ENCODE measurements at regions not wholly inside any gene's neighbourhood (a gene's known extent, or its start where the extent isn't known, plus 50 kb on each side); places are given as distances from the start of the nearest gene placed in this dataset.
"Not testable (repeated sequence)": the region's sequence is repeated elsewhere in the genome, so short reads cannot be mapped to it uniquely, and the experiment has no call there.

DNA sequence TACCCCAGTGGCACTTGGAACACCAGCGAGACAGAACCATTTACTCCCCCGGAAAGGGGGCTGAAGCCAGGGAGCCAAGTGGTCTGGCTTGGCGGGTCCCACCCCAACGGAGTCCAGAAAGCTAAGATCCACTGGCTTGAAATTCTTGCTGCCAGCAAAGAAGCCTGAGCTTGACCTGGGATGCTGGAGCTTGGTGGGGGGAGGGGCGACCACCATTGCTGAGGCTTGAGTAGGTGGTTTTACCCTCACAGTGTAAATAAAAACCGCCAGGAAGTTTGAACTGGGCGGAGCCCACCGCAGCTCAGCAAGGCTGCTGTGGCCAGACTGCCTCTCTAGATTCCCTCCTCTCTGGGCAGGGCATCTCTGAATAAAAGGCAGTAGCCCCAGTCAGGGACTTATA is 62.8 kb downstream of the RPS24 start:
- DNase-seq, result not testable (repeated sequence)

DNA sequence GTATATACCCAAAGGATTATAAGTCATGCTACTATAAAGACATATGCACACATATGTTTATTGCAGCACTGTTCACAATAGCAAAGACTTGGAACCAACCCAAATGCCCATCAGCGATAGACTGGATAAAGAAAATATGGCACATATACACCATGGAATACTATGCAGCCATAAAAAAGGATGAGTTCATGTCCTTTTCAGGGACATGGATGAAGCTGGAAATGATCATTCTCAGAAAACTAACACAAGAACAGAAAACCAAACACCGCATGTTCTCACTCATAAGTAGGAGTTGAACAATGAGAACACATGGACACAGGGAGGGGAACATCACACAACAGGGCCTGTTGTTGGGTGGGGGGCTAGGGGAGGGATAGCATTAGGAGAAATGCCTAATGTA is 68.9 kb downstream of the RPS24 start:
- DNase-seq, result not testable (repeated sequence)

DNA sequence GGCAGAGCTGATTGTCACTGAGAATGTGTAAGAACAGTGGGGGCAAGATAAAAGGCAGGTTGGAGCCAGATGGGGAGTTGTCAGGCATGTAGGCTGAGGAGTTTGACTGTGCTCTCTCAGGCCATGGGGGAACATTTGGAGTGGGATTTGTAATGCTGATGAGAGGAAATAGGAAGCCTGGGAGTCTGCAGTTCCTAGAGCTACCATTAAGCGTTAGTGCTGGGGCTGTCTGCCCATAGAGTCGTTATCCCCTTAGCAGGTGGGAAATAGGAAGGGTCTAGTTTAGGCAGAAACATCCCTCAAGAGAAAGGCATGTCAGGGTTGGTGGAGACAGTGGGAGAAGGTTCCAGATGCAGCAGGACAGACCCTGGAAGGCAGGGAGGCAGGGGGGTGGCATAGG is 75.5 kb downstream of the RPS24 start:
- DNase-seq, result peak; percentile 6

DNA sequence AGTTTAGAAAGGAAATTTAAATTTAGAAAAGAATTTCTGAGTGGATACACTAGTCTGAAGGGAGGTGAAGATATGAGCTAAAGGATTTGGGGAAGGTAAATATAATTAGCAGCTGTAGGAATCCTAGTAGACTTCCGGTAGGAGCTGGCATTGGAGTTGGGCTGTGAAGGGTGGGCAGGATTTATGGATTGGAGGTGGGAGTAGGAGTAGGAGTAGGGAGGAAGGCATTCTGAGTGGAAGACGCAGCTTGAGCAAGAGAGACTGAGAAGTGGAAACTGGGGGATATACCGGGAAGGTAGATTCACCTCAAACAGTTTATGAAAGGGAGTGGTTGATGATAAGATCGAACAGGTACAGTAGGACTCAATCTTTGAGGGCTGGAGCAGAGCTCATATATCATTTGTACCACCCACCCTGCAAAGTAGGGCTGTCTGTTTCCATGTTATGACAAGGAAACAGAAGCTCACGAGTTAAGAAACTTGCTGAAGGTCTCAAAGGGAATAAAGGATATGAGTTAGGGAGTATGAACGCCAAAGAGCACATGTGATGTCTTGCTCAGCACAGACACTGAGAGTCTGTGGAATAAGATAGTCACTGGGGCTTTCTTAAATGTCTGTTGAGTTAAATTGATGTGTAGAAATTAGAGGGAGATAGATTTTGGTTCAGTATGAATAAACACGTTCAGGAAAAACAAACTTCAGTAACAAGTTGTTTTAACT is 81.6 kb downstream of the RPS24 start:
- DNase-seq, result no peak

DNA sequence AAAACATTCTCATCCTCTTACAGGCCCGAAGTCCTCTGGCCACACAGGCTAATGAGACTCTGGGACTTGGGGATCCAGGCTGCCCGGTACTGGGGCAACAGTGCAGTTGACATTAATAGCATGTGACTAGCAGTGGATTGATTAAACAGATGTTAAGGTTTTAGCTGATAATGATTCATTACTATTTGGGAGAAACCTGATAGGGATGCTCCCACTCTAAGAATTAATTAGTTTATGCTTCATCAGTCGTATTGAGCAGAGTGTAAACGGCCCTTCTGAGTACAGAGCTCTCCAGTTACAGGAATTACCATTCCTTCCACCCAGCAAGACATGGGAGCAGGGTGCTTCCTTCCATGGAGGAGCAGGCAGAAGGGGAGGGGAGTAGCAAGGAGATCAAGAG is 82.7 kb downstream of the RPS24 start:
- peak; percentile 58 for DNase-seq

DNA sequence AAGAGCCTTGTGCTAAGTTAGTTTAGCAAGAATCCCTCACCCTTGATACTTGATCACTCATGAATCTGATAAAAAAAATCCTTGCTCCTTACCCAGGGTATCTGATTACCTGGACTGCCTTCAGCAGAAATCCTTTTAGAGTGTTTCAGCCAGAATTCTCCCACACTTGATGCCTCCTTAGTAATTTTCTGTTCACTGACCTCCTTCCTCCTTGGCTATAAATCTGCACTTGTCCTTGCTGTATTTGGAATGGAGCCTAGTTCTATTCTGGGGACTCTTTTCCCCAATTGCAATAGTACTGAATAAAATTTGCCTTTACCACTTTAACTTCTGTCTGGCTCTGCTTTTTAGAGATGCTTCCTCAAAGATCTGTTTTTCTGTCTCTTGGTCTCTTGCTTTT is 84.9 kb downstream of the RPS24 start:
- no peak for DNase-seq

DNA sequence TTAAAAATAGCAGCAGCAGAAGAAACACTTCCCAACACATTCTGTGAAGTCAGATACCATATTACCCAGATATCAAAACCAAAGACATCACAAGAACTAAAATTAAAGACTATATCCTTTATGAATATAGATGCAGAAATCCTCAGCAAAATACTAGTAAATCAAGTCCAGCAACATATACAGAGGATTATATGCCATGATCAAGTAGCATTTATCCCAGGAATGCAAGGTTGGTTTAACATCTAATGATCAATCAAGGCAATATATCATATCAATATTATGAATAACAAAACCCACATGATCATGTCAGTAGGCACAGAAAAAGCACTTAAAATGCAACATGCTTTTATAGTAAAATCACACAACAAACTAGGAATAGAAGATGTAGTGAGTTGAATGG is 88.1 kb downstream of the RPS24 start:
- DNase-seq, result no peak

DNA sequence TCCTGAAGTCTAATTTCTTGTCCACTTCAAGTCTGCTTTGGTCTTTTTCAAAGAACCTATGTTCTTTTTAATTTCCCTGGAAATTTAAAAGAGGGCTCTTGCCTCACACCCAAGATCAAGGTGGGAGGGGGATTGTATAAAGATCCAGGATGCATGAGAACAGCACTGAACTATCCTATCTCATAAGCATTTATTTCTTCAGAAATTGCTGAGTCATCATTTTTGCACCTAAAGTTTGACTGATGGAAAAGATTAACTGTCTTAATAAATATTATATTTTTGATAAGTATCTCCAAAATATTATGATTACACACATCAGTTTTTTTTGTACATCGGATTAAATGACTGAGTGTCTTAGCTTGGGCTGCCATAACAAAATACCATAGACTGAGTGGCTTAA is 90.5 kb downstream of the RPS24 start:
- no peak for DNase-seq

DNA sequence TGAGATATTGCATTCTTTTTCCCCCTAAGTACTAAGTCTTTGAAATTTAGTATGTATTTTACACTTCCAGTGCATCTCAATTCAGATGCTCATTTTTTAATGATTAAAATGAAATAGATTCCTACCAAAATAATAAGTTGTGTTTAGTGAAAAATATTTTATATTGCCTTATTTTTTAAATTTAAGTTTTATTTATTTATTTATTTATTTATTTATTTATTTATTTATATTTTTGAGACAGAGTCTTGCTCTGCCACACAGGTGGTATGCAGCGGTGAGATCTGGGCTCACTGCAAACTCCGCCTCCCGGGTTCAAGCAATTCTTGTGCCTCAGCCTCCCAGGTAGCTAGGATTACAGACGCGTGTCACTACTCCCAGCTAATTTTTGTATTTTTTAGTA is 95.5 kb downstream of the RPS24 start:
- no peak for DNase-seq

DNA sequence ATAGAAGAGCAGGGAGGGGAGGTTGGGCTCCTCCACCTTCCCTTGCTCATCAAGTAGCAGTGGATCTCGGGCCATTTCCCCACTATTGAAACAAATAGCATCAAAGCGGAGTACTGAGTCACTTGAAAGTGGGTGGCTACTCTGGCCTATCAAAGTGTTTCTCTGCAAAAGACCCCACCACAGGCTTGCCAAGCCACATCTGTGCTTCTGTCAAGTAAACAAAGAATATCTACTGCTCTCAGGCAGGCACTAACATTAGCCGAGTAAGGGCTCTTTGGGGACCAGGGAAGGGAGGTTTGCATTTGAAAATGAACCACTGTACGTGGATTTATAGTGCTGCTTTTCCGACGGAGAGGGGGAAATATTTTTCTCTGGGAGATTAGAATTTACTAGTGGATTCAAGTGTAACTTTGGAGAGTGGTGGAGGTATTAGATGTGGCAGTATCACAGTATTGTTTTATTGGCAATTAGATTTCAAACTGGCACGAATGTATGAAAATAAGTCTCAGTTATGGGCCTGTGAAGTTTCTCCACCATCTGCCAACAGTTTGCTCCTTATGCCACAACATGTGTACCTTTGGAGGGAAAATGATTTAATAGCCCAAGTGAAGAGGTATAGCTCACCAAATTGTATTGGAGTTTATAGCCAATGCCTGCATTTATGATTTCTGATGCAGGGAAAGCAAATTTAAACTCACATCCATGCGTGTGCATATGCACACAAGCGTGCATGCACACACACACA is 97.5 kb downstream of the RPS24 start:
- DNase-seq, result peak; percentile 52

DNA sequence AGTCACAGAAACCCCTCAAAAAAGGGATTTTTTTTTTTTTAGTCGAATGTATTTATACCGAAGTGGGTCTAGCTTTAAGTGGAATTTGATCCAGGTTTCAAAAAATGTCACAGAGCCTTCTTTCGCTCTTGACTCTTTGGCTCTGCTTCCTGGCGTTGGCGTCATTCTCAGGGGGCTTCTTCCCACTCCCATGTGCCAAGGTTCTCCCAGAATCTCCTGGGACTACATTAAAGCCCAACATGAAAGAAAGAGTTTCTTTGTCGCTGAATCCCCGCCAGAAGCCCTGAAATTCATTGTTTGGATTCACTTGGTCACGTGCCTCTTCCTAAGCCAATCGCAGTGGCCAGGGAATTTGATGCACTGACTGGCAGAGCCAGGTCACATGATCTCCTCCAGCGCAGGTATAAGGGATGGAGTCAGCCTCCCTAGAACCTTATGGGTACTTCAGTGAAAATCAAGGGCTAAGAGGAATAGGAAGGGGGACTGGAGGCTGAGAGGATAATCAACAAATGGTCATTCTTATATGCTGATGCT is 101.2 kb downstream of the RPS24 start:
- DNase-seq, result no peak

DNA sequence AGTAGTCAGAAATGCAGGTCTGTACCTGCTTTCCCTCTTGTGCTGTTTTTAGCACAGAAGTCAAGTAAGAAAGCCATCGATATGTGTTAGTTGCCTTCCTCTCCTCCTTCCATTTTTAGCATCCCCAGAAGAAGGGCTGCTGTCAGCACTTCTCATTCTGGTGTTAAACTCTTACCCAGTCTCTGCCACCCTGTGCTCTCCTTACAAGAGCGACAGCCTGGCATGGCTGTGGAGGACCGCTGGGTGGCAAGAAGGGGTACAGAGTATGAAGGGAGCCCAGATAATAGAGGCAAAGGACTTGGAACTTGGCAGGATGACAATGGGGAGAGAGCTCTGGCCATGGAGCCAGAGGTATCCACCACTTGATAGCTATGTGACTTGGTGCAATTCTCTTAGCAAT is 103.5 kb downstream of the RPS24 start:
- no peak for DNase-seq

DNA sequence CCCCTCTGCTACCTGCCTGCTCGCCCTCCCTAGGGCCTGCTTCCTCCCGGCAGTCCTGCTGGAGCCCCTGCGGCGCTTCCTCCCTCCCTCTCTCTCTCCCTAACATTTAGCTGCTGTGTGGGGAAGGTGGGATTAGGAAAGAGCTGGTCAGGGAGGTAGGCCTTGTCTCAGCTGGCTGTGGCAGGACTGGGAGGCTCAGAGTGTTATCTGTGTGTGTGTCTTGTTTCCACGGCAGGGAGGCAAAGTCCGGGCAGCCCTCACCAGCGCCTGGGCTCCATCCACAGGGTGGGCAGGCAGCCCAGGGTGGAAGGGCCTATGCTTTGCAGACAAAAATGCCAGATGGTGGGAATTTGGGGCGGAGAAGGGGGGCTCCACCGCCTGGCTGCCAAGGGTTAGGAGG is 105.7 kb downstream of the RPS24 start:
- DNase-seq, result peak; percentile 71

DNA sequence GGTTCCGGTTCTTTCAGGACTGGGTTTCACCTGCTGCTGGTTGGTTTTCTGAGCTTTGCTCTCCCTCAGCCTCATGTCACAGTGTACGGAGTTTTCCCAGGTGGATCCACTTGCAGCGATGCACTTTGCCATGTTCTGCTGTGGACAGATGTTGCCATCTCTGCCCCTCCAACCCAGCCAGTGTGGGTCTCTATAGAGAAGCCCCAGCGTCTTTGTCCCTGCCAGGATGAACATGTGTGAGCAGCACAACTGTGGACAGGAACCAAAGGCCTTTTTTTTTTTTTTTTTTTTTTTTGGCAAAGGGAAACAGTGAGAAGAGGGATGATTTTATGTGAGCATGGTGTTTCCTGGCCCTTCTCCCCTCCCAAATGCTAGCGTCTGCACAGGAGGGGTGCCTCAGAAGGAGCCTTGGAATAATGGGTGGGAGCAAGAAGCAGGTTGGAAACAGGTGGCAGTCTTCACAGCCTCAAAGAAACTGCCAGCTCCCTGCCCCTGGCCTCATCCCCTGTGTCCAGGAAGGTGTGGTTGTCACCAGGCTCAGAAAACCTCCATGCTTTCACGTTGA is 106.5 kb downstream of the RPS24 start:
- no peak for DNase-seq

DNA sequence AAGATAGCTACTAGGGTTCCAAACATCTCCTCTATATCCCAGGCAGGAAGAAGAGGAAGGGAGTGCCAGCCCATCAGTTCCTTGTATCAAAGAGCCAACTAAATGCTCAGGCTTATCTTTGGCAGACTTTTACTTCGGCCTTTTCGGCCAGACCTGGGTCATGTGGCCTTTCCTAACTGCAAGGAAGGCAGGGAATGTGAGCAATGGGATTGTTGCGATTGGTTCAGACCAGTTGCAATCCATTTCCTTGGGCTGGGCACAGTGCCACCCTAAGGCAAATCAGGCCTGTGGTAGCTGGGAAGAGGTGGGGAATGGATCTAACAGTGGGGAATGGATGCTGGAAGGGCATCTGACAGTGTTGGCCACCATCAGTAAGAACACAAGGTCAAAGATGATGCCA is 109.9 kb downstream of the RPS24 start:
- no peak for DNase-seq

DNA sequence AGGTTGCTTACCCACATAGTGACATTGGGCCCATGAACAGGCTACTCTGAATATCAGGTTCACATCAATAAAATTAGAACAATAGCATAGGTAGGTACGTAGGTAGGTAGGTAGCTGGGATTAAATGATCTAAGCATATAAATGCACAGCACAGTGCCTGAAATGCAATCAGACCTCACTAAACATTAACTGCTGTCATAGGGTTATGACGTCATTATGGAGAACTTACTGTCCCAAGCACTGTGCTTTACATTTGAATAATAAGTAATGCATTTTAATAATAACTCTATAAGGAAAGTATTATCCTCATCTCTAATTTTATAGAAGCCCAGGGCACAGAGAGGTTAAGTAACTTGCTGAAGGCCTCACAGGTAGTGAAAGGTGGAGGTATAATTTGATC is 112.5 kb downstream of the RPS24 start:
- no peak for DNase-seq

DNA sequence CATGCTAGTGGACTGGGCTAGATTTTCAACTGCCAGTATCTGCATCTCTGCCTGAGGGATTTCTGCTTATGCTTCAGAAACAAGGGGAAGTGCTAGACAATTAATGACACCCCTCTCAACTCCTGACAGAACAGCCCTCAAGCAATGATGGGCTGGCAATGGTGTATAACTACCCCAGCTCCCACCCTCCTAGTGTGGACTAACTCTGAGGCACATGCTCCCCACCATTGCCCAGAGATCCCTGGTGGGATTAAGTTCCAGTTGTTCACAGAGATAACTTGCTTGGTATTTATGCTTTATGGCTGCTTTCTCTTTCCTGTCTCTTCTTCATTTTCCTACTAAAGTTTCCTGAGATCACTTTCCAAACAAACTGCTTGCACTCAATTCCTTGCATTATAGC is 113.5 kb downstream of the RPS24 start:
- no peak for DNase-seq

DNA sequence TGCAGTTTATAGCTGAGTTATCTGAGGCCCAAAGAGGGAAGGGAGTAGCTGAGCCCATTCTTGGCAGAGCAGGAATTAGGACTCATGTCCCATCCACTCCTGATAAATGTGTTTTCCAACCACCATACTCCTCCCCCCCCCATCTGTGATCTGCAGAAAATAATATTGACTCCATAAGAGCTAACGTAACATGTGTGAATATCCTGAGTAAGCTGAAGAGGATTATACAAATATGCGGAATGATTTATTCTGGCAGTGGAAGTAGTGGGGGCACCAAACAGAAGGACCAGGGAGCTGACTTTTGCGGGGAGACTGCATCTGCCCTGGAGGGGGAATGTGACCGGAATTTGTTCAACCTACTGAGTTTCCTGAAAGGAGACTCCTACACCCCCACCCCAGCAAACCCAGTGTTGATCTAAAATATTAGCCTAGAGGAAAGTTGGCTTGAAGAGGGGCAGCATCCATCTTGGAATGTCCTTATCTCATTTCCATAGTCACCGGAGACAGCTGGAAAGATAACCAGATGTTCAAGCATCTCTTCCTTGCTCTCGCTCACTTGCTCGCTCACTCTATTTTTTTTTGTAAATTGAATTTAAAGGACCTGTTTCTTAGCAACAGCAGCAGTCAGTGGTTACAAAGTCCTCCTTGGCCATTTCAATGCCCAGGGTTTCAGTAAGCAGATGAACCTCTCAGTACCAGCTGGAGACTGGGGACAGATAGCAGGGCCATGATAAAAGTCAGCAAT is 114.7 kb downstream of the RPS24 start:
- DNase-seq, result no peak

DNA sequence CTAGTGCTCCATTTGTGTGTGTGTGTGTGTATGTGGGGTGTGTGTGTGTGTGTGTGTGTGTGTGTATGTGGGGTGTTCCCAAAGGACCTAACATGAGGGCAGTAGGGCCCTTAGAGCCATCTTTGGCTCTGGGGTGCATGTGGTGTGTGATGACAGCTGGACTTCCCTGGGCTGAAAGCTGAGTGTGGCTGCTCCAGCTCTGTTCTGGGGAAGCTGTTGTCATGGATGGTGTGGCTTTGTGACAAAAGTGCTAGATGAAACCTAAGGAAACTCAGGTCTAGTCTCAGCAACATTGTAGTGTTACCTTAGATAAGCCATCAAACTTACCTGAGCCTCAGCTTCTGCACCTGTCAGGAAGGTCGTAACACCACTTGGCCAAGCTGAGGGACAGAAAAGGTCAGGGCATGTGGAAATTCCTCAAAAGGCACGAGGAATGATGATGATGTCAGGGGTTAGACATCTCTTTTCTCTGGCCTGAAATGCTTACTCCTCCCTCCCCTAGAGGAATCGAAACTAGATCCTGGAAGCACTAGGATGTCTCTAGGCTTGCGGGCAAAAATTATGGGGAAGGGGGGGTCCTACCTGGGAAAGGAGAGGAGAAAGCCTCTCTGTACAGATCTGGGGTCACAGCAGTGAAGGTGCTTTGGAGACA is 115.4 kb downstream of the RPS24 start:
- no peak for DNase-seq

DNA sequence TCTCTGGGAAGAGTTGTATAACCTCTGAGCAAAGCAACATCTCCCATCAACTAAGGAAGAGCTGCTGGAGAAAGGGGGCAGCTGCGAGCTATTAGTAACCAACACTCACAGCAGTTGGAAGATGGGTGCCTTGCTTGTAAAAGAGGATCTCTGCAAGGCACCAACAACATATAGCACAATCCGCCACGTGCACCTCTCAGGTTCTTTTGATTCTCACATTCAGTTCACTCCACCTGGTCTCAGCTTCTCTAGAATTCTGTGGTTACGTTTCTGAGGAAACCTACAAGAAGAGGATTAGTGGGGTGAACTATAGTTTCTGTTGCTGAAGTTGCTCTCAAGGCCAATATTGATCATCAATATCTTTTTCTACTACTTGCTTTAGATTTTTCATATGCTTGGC is 117.1 kb downstream of the RPS24 start:
- DNase-seq, result no peak

DNA sequence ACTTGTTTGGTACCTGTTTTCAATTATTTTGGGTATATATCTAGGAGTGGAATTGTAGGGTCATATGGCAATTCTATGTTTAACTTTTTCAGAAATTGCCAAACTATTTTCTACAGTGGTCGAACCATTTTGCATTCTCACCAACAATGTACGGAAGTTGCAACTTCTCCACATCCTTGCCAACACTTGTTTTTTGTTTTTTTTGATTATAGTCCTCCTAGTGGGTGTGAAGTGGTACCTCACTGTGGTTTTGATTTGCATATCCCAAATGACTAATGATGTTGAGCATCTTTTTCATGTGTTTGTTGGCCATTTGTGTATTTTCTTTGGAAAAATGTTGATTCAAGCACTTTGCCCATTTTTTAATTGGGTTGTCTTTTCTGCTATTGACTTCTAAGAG is 122.1 kb downstream of the RPS24 start:
- no peak for DNase-seq

DNA sequence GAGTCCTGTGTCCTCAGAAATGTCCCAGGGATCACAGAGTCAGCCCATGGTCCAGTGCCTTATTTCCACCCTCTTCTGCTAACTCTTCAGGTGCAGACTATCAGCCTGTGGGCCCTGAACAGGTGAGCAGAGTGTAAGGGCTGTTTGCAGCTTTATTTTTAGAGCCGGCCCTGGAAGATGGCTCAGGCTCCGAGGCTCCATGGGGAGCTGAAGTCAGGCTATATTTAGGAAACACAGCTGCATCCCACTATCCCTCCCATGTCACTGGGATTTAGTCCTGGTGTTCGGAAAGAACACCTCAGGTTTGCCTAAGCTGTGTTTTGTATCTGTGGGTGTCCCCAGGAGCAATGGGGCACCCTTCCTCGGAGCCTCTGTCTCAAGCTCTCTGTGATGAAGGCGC is 126.9 kb downstream of the RPS24 start:
- DNase-seq, result no peak

DNA sequence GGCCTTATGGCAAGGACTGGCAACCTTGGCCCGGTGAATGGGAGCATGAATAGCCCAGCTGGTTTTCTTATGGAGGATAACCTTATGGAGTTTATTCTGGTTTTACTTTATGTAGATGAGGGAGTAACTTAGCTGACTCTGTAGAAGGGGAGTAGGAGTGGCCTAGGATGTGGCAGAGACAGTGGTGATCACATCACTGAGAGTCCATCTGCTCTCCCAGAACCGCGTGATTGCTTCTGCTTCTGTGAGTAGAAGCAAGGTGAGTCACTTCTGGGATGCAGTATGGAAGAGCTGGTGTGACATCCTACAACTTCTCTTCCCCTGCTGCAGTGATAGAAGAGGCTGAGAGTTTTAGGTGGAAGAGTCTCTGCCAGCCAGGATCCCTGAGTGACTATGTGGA is 129.2 kb downstream of the RPS24 start:
- no peak for DNase-seq

Data from NCI-H524 treated with DMSO at 0.1 percent for 48 hours (cell line).